Brain pericyte (primary cell): ENCODE measurements at regions not wholly inside any gene's neighbourhood (a gene's known extent, or its start where the extent isn't known, plus 50 kb on each side); places are given as distances from the start of the nearest gene placed in this dataset.

ENCODE experiments used
- DNase-seq: peaks from one replicate; pipeline ENCODE4 v3.0.0-alpha.2; 2012; ENCODE audit warnings: low read depth, low spot score

DNA sequence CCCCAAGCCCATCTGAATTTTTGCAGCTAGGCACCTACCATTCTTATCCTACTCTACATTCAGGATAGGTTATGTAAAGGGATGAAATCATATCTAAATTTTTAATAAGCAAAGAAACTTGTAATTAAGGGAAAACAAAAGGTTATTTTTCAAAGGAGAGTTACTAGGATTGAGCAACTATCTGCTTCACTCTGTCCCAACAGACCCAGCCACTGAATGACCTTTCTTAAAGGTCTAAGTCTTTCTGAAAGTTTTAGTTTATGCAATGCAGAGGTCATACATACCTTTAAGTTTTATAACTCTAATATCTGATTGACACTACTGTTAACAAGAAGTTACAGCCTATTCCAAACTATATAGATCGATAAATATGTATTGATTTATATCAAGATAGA, 209.2 kb upstream of the CTNNB1 start:
- no peak for DNase-seq

GRCh38 chr3:40992023-40992422, 207.3 kb upstream of the CTNNB1 start:
- no peak for DNase-seq

- no peak for DNase-seq
Observed at GRCh38 chr3:40994611-40995010, 204.7 kb upstream of the CTNNB1 start.

GRCh38 chr3:40995271-40995670, 204.0 kb upstream of the CTNNB1 start:
- DNase-seq, result no peak

DNA sequence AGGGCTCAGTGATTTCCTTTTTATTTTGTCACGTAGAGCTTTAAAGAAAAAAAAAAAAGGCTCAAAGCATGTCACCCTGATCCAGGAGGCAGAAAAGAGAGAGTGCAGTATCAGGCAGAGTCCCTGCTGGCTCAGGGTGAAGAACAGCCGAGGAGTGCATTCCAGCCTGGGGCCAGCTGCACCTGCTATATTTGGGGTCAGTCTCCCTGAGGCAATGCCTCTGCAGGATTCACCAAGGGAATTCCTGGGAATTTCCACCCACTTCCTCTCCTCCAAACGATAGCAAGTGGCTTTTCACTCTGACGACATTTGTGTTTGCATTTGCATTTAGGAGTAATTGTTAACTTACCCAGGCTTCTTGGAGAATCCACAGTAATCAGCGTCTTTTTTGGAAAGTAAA, 202.9 kb upstream of the CTNNB1 start:
- DNase-seq, result no peak

DNA sequence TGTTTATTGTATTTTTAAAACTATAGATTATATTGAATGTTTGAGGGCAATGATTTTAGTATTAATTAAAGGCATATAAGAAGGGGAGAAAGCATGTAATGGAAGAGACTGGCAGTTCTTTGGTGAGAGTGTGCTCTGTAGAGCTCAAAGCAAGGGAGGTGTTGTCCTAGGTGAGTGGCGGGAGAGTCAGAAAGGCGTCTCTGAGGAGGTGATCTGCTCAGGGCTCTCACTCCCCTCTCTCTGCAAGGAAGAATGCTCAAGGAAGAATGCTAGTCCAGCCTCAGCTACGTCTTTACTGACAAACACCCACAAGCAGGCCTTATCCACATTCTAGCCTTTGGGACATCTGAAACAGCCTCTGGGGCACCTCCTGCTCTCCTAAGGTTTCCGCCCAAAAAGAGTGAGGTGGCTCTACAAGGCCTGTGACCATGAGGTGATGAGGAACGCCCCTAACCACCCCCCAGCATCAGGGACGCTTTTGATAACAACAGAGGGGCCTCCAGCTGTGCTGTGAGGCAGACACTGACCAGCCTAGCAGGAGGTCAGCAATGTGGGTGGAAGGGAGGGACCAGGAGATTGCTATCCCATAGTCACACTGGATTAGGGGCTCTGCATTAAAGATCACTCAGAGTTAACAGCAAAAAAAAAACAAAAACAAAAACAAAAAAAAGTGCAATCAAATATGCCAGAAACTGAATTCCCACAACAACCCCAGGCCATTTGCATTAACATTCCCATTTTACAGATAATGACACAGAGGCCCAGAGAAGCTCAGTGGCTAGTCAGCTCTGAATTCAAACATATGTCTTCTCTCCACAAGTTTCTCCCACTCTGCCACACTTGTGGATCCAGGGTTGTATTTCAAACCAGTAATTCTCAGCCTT, 202.2 kb upstream of the CTNNB1 start:
- no peak for DNase-seq

- DNase-seq, result no peak
Observed at GRCh38 chr3:40997711-40998519, 201.4 kb upstream of the CTNNB1 start.

DNA sequence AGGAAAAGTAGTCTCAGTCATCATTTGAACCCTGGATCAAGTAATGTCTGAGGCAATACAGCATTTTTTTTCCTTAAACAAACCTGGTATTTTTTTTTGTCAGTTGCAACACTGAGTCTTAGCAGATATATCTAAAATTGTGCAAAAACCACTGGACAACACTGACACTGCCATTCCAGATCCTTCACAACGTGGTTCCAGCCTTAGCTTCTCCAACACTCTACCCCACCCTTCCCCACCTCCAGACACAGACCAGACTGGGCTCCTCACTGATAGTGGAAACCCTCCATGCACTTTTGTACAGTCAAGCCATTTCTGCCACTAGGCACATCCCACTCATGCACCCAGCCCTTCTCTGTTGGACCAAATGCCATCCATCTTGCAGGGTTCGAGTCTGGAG, 199.6 kb upstream of the CTNNB1 start:
- DNase-seq, result no peak

DNA sequence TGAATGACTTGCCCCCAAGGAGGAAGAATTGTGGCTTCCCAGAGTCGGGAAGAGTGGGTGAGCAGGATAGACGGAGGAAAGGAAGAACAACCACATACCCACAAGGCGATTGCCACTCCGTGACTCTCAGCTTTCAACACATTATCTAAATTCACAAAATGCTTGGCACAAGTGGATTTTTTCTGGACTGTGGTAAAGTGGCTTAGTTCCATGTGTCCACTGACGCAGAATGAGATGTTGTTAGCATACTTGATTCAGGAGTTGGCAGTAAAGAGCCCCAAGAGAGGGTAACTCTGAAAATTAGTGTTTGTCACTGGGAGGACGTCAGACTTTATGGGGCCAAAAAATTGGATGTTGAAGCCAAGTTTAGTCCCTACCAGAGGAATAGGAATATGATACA, 198.8 kb upstream of the CTNNB1 start:
- DNase-seq, result no peak

GRCh38 chr3:41001556-41001955, 197.7 kb upstream of the CTNNB1 start:
- DNase-seq, result no peak

GRCh38 chr3:41002104-41002503, 197.2 kb upstream of the CTNNB1 start:
- no peak for DNase-seq

- no peak for DNase-seq
Observed at GRCh38 chr3:41007399-41007798, 191.9 kb upstream of the CTNNB1 start.

DNA sequence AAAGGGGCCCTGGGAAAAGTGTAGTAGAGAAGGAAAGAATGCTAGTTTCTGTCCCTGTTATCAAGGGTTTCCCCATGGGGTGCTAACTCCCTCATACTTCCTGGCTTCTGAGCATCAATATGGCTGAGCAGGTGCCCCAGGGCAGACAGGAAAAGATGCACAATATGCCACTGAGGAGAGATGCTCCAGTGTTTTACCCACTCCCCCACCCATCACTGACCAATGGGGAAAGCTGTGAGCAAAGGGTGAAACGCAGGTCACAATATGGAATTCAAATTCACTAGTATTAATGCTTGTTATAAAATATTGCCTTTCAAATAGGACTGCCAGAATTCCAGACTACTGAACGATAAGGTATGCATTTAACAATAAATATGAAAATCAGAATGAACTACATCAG, 187.5 kb upstream of the CTNNB1 start:
- no peak for DNase-seq

GRCh38 chr3:41018855-41019254, 180.4 kb upstream of the CTNNB1 start:
- no peak for DNase-seq

DNA sequence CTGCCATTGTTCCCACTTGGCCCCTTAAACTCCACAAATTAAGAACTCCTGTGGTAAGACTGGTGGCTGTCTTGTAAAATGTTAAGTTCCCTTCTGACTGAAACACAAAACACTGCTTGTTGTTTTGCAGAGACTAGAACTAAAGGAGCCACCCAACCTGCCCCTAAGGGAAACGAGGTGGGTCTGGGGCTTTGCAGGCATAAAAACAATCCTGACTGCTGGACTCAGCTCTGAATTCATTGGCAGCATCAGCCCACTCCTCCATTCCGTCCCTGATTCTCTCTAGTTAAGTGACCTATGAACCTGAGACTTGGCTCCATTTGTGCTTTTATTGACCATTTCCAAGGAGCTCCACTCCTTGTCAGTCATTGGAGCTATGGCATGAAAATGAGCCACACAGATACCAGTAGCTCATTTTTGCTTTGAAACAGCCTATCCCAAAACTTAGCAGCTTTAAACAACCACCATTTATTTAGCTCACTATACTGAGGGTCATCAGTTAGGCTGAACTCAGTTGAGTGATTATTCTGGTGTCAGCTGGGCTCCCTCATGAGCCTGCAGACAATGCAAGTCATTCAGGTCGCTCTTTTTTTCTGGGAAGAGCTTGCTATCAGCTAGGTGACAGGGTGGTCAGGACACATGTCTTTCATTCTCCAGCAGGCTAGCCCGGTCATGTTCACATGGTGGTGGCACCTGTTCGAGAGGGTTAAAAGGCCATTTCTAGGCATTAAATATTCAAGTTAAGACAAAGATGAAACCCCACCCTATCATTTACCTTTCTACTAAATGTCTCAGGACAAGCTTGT, 175.1 kb upstream of the CTNNB1 start:
- DNase-seq, result no peak

DNA sequence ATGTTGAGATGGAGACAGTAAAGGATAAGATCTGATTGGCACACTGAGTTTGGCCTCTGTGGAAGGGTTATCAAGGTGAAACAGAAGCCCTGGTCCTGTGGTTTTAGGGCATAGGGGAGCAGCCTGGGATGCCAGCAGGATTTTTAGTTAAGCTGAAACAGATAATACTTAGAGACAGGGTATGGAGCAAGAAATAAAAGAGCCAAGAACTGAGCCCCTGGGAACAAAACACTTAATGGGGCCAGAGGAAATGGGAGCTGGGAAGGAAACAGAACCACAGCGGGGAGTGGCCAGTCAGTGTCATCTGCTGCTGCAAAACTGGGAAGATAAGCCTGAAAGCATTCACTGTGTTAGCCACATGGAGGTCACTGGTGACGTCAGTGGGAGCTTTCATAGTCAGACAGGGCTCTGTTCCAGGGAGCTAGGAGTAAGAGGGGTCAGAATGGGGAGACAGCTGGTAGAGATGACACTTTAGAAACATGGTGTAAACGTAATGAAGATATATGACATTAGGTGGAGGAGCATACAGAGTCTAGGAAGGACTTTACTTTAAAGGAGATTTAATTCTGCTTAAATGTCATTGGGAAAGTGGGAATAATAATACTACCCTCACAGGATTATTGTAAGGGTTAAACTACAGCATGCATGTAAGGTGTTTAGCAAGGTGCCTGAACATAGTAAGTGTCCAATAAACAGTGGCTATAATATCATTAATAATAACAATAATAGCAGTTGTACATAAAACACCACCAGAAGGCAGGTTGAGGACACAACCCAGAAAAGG, 172.7 kb upstream of the CTNNB1 start:
- DNase-seq, result peak; percentile 63

DNA sequence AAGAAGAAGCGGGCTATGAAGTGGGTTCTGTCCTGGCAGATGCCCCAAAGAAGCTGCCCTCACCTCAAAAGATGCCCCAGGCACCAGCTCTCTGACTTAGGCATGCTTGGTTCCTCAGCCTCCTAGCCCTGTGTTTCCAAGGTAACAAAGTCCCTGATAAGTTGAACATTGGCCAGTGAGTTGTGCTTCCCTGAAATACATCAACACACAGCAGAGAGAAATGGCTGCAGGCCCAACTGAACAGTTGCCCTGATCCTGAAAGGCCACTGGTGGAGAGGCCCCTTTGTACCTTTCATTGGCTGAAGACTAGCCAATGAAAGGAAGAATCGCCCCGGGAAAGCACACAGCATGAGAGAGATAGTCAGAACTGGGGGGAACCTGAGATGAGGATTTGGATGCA, 169.9 kb upstream of the CTNNB1 start:
- no peak for DNase-seq

- DNase-seq, result no peak
Observed at GRCh38 chr3:41030220-41030619, 169.1 kb upstream of the CTNNB1 start.

DNA sequence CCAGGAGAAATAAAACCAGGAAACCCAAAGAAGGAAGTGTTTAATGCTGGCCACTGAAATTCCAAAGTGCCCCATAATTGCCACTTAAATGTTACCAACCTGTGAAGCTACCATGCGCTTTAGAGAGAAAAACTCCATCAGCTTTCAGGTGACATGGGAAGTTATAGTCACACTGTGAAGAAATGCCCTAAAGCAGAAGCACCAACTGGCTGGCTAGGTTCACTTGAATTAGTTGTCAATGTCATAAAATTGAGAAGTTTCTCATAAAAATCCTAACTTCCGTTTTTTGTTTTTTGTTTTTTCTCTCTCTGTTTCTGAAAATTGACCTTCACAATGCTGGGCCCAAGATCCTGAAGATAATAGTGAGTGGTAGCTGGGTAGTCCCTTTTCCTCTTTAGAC, 167.9 kb upstream of the CTNNB1 start:
- DNase-seq, result no peak

- DNase-seq, result no peak
Observed at GRCh38 chr3:41033956-41034519, 165.3 kb upstream of the CTNNB1 start.

DNA sequence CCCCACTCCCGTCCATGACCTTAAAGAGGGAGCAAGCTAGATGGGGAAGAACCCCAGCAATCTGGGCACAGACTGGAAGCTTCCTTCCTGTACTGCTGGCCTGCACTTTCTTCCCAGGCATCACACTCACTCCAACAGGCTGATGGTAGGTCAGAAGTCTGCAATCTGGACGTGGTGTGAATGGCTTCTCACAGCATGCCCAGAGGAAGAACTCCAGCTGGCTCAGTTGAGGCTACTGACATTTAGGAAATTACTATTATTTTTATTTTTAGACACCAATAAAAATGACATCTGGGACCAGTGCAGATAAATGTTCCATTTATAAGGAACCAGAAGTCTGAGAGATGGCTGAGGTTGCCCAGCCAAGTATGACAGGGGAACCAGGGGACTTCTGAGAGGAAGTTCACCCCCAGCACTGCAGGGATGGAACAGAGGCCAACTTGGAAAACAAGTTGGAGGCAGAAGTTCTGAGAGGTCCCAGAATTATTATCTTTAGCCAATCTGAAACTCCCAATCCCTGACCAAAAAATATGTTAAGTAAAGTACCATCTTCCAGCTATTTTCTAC, 163.8 kb upstream of the CTNNB1 start:
- DNase-seq, result no peak
